ENCODE measurements at regions not wholly inside any gene's neighbourhood (a gene's known extent, or its start where the extent isn't known, plus 50 kb on each side); places are given as distances from the start of the nearest gene placed in this dataset.

DNA sequence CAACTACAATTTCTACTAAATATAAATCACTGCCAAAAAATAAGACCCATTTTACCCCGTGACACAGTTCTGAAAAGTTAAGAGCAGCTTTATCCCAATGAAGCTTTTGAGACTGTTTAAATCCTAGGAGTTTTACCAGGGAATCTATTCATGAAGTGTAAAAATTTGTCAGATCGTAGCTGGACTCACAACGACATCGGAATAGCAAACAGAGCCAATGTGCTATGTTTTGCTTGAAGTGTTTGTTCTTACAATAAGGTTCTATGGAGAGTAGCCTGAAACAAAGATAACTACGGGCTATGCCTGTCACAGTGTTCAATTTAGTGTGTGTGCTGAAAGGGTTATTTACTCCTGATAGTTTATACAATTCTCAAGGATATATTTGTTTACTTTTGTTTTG lies 78.5 kb upstream of the L3MBTL4 start:
- Histone ChIP-seq H2BK5ac (ENCODE audit: low read depth, low read length) (no peak overlapping the region), H3K23me2 (ENCODE audit: low read depth, low read length) (no peaks in the 10 kb centered on the region), H2BK15ac (ENCODE audit: low read length) (no peak overlapping the region), H3K4me3 (ENCODE audit: extremely low read depth in 1 of 4, insufficient read depth in 2 of 4, low read depth in 3 of 4, low read length in 4 of 4) (no peak overlapping the region), H3K79me2 (ENCODE audit: control insufficient read depth in 1 of 2, insufficient read depth in 2 of 2, low read length in 2 of 2) (no peaks in the 10 kb centered on the region), H4K91ac (replicated peaks; ENCODE audit: insufficient read length, low read length) (no peak overlapping the region), H2AFZ (ENCODE audit: low read length) (no peak overlapping the region), H3K14ac (ENCODE audit: insufficient read length) (no peak overlapping the region), H3K4me1 (replicated peaks in 1 of 4; ENCODE audit: control insufficient read depth in 3 of 4, insufficient read depth in 4 of 4, low read length in 3 of 4) (peaks cover 0 to 4% (median 2%) of the 10 kb centered on the region in 4 experiments; a peak in 4 of 7 replicates), H4K8ac (ENCODE audit: extremely low read depth, insufficient read depth, low read length) (no peak overlapping the region), H3K18ac (ENCODE audit: extremely low read depth, low read length) (no peak overlapping the region), H4K20me1 (replicated peaks in 1 of 2; ENCODE audit: control insufficient read depth in 1 of 2, insufficient read depth in 2 of 2, low read length in 2 of 2) (no peaks in the 10 kb centered on the region), H3K9ac (replicated peaks in 1 of 4; ENCODE audit: extremely low read depth in 1 of 4, low read depth in 3 of 4, low read length in 3 of 4) (no peak overlapping the region), H3K56ac (replicated peaks; ENCODE audit: insufficient read length, low read depth, low read length) (no peak overlapping the region), H4K5ac (ENCODE audit: insufficient read length, low read depth, low read length) (no peak overlapping the region), H2BK20ac (ENCODE audit: low read length) (no peak overlapping the region), H3K36me3 (ENCODE audit: control insufficient read depth in 2 of 4, insufficient read depth in 4 of 4, low read length in 3 of 4) (no peaks in the 10 kb centered on the region), H3K23ac (ENCODE audit: insufficient read length) (no peak overlapping the region), H3K4me2 (ENCODE audit: insufficient read depth in 1 of 2, low read depth in 2 of 2, low read length in 2 of 2) (no peak overlapping the region), H2BK120ac (replicated peaks; ENCODE audit: low read depth, low read length) (no peak overlapping the region), H2BK12ac (ENCODE audit: low read depth, low read length) (no peak overlapping the region), H3K27me3 (replicated peaks in 1 of 4; ENCODE audit: control insufficient read depth in 3 of 4, extremely low read depth in 1 of 4, insufficient read depth in 3 of 4, low read length in 3 of 4) (no peaks in the 10 kb centered on the region), H3K4ac (replicated peaks; ENCODE audit: insufficient read length, low read depth, low read length) (no peak overlapping the region), H2AK5ac (ENCODE audit: low read depth, low read length) (no peak overlapping the region), H3K27ac (ENCODE audit: low read depth, low read length) (no peak overlapping the region), H3K9me3 (ENCODE audit: insufficient read depth in 2 of 2, low read depth in 1 of 2, low read length in 1 of 2) (no peaks in the 10 kb centered on the region), H3K79me1 (ENCODE audit: low read depth, low read length) (no peaks in the 10 kb centered on the region)
- ChIA-PET CTCF (ENCODE audit: partially characterized antibody) (no interaction called here), POLR2A (ENCODE audit: partially characterized antibody) (no interaction called here)
- WGBS, 2 experiments (ENCODE audit: extremely low coverage in 1 of 2, insufficient coverage in 1 of 2, insufficient read length in 1 of 2, insufficient replicate concordance in 2 of 2, low coverage in 1 of 2, low lambda C conversion rate in 2 of 2, missing lambda C conversion rate in 1 of 2) = 90% methylated on average over 5 of the region's 5 CpGs; no CpG with 5 or more reads in 1 of the 2 experiments
- FAIRE-seq (no peak), DNase-seq (ENCODE audit: low read depth in 1 of 2, low spot score in 2 of 2) (no peak)
- TF ChIP-seq POLR2A (IDR thresholded peaks at IDR 0.05; ENCODE audit: control extremely low read depth in 1 of 2, low read depth in 2 of 2, low read length in 2 of 2) = no peak
- no peak for TF ChIP-seq NANOG (IDR thresholded peaks at IDR 0.05; ENCODE audit: insufficient read depth, low read depth, low read length, poor library complexity, severe bottlenecking)
